ENCODE measurements at regions not wholly inside any gene's neighbourhood (a gene's known extent, or its start where the extent isn't known, plus 50 kb on each side); places are given as distances from the start of the nearest gene placed in this dataset.

DNA sequence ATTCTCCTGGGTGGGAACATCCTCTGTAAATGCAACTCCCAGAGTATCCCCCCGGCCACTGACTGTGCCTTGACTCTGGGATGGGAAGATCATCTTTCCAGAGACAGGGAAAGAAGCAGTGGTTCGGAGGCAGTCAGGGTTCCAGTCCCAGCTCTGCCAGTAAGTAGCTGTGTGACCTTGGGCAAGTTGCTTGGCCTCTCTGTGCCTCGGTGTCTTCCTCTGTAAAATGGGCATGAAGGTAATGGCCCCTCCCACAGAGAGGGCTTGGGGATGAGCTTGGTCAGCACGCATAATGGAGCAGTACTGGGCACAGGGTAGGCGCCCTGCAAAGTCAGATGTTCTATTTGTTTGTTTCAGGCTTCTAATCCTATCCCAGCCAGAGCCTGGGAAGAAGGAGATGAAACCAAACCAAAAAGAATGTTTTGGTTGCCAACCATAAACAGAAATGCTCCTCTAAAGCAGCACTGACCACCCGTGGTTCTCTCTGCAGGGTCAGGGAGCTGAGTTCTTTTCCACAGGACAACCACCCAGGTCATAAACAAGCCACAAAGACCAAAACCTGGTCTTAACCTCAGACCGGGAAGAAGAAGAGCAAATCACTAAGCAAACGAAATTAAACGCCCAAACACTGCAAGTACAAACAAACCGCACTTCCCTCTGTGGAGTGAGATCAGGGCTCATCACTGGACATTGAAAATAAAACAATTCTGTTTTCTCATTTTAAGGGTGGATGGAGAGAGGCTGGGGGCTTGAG, 381.0 kb upstream of the SULF2 start:
- H3K4me3 ChIP-seq (ENCODE audit: low read depth, low read length): no peak overlapping the region
- no peaks in the 10 kb centered on the region for H3K36me3 ChIP-seq (ENCODE audit: insufficient read depth)
- no peaks in the 10 kb centered on the region for H3K4me1 ChIP-seq (ENCODE audit: insufficient read depth)
- 56% methylated on average over 10 of the region's 10 CpGs for whole genome bisulfite sequencing
- no peak overlapping the region for H3K27ac ChIP-seq (ENCODE audit: low read depth)
- DNase-seq (ENCODE audit: extremely low spot score): no peak

DNA sequence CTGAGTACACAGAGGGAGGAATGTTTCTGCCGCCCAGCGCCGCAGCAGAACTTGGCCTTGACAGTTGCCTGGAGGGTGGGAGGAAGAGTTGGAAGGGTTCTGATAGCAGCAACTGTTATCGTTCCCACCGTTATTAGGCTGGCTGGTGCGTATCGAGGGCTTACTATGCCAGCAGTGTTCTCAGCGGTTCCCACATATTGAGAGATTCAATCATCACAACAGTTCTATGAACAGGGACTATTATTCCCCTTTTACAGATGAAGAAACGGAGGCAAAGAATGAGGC, 380.1 kb upstream of the SULF2 start:
- Histone ChIP-seq H3K36me3 (ENCODE audit: insufficient read depth) (no peaks in the 10 kb centered on the region), H3K4me3 (ENCODE audit: low read depth, low read length) (no peak overlapping the region), H3K4me1 (ENCODE audit: insufficient read depth) (no peaks in the 10 kb centered on the region), H3K27ac (ENCODE audit: low read depth) (no peak overlapping the region)
- no peak for DNase-seq (ENCODE audit: extremely low spot score)
- WGBS: 70% methylated on average over 9 of the region's 9 CpGs

DNA sequence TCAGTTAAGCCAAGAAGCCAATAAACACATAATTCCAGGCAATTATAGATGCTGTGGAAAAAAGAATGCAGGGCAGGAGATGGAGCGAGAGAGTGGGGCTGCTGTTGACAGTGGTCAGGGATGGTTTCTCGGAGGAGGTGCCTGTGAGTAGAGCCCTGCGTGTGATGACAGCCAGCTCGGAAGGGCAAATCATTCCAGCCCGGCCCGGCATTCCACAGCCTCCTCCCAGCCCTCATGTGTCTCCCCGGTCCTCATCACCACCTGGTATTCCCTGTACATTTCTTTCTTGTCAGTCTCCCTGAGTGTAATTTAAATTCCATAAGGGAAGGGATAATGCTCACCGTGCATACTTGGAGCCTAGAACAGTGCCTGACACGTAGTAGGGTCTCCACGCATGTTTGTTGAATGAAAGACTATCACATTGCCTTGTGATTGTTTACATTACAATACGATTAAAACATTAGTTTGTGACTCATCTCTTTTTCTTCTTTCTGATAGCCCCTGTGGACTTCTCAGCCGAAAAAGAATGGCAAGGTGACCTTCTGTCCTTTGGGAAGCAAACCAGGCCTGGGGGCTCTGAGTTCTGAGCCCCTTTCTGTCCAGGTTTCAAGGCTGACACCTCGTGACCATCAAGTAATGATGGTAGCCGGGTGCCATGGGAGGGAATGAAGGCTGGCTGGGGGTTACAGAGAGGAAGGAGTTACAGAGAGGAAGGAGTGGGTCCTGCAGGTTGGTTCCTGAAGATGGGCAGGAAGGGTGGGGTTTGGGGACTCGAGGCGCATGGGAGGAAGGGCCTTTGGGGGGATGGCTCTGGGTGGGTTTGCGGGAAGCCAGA, 379.5 kb upstream of the SULF2 start:
- WGBS: 70% methylated on average over 17 of the region's 17 CpGs
- Histone ChIP-seq H3K4me1 (ENCODE audit: insufficient read depth) (no peaks in the 10 kb centered on the region), H3K36me3 (ENCODE audit: insufficient read depth) (no peaks in the 10 kb centered on the region), H3K4me3 (ENCODE audit: low read depth, low read length) (no peak overlapping the region), H3K27ac (ENCODE audit: low read depth) (no peak overlapping the region)
- DNase-seq (ENCODE audit: extremely low spot score): no peak

DNA sequence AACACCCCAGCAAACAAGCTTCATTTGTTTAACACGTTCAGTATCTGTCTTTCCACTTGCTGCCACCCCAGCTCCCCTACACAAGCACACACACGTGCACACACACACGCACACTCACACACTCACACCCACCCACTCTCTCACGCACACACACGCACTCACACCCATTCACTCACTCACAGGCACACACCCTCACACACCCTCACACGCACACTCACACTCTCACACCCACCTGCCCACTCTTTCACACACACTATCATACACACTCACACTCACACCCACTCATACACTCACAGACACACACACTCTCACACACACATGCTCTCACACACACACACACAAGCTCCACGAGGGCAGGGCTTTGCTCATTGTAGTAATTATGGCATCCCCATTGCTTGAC, 378.8 kb upstream of the SULF2 start:
- Histone ChIP-seq H3K4me1 (ENCODE audit: insufficient read depth) (no peaks in the 10 kb centered on the region), H3K4me3 (ENCODE audit: low read depth, low read length) (no peak overlapping the region), H3K27ac (ENCODE audit: low read depth) (no peak overlapping the region), H3K36me3 (ENCODE audit: insufficient read depth) (no peaks in the 10 kb centered on the region)
- 91% methylated on average over 7 of the region's 7 CpGs for WGBS
- no peak for DNase-seq (ENCODE audit: extremely low spot score)

DNA sequence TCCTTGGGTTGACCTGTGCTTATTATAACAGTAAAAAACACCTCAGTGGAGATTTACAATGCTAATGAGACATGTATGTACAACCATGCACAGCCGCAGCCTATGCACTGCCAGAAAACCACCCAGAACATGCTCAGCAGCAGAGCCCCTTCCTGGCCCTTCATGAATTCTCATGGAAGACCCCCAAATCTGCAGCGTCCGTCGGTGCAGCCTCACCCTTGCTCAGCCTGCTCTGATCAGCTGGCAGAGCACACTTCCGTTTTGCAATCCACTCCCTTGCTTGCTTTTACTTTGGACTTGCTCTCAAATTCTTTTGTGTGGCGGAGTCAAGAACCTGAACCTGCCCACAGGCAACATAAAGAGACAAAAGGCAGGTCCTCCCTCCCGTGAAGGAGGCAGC, 378.2 kb upstream of the SULF2 start:
- 59% methylated on average over 7 of the region's 7 CpGs for WGBS
- no peak for DNase-seq (ENCODE audit: extremely low spot score)
- no peaks in the 10 kb centered on the region for H3K4me1 ChIP-seq (ENCODE audit: insufficient read depth)

DNA sequence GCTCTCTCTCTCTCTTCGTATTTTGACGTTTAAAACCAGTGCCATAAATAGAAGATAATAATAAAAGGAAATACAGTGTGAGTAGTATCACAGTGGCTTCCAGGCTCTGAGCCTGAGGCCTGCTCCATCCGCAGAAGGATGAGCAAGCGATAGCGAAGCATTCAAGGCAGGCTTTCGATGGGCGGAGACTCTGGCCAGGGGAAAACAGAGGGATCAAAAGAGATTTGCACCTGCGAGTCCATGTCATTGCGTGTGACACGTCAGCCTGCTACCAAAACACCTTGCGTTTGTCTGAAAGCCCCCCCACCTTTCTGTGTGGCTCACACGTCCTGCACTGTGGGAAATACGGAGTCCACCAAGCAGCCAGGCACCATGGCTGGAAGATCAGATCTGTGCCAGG, 377.3 kb upstream of the SULF2 start:
- H3K4me1 ChIP-seq (ENCODE audit: insufficient read depth): no peaks in the 10 kb centered on the region
- H3K36me3 ChIP-seq (ENCODE audit: insufficient read depth): no peaks in the 10 kb centered on the region
- DNase-seq (ENCODE audit: extremely low spot score): no peak
- H3K4me3 ChIP-seq (ENCODE audit: low read depth, low read length): no peak overlapping the region
- WGBS: 91% methylated on average over 13 of the region's 13 CpGs
- H3K27ac ChIP-seq (ENCODE audit: low read depth): no peak overlapping the region

More for the DNA sequence above, 378.2 kb upstream of the SULF2 start:
- no peaks in the 10 kb centered on the region for H3K36me3 ChIP-seq (ENCODE audit: insufficient read depth)
- H3K27ac ChIP-seq (ENCODE audit: low read depth): no peak overlapping the region
- no peak overlapping the region for H3K4me3 ChIP-seq (ENCODE audit: low read depth, low read length)

DNA sequence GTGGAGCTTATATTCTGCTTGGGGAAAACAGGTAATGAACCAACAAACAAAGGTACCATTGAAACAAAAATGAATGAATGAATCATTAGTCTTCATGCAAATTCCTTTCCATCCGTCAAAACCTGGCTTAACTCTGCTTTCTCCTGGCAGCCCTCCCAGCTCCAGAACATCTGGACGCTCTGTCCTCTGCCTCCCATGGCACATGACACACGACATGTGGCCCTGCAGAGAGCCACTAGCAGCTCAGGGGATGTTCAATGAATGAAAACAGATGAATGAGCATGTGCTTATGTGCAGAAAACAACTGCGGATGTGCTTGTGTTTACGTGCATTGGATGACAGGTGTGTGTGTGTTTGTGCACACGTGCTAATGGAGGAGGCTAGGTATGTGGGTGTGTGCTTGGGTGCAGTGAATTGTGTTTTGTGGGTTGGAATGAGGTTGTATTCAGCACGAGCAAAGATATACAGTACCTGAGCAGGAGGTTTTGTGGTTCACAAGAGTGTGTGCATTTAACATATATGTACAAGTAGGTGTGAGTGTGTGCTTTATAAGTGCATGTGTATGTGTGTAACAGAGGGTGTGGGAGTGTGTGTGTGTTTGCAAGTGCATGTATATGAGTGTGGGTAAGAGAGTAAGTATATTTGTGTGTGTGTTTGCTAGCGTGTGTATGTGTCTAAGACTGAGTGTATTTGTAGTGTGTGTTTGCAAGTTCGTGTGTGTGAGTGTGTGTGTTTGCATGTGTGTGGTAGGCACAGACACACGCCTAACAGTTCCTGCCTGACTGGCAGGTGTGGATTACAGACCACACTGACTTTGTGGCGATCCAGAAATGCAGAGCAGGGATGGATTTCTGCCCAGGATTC, 374.1 kb upstream of the SULF2 start:
- Histone ChIP-seq H3K4me3 (ENCODE audit: low read depth, low read length) (no peak overlapping the region), H3K27ac (ENCODE audit: low read depth) (no peak overlapping the region), H3K4me1 (ENCODE audit: insufficient read depth) (no peaks in the 10 kb centered on the region), H3K36me3 (ENCODE audit: insufficient read depth) (no peaks in the 10 kb centered on the region)
- no peak for DNase-seq (ENCODE audit: extremely low spot score)
- WGBS: 68% methylated on average over 11 of the region's 11 CpGs

DNA sequence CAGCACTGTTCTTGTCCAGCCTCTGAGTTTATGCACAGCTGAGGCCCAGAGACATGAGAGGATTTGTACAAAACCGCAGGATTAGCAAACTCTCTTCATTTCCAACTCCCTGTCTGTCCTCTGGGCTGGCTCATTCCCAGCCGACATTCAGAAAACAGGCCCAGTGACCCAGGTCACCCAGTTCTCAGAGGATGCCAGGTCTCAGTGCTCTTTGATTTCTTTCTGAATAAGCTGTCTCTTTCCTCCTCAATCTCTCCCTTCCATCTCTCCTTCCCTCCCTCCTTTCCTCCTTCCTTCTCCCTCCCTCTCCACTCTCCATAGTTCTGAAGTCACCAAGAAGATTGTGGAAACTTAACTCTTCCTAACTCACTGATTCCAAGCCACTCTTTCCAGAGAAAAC, 372.7 kb upstream of the SULF2 start:
- Histone ChIP-seq H3K27ac (ENCODE audit: low read depth) (no peak overlapping the region), H3K36me3 (ENCODE audit: insufficient read depth) (no peaks in the 10 kb centered on the region), H3K4me1 (ENCODE audit: insufficient read depth) (no peaks in the 10 kb centered on the region), H3K4me3 (ENCODE audit: low read depth, low read length) (no peak overlapping the region)
- WGBS: 27% methylated on average over 2 of the region's 2 CpGs
- no peak for DNase-seq (ENCODE audit: extremely low spot score)

DNA sequence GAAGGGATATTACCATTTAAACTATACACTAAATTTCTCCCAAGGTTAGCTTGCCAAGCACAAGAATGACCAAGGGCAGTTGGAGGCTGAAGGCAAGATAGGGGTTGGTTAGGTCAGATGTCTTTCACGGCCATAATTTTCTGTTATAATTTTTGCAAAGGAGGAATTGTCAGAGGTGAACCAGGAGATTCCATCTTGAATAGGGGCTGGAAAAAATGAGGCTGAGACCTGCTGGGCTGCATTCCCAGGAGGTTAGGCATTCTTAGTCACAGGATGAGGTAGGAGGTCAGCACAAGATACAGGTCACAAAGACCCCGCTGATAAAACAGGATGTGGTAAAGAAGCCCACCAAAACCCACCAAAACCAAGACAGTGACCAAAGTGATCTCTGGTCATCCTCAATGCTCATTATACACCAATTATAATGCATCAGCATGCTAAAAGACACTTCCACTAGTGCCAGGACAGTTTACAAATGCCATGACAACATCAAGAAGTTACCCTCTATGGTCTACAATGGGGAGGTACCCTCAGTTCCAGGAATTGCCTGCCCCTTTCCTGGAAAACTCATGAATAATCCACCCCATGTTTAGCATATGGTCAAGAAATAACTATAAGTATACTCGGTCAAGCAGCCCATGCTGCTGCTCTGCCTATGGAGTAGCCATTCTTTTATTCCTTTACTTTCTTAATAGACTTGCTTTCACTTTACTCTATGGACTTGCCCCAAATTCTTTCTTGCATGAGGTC, 371.8 kb upstream of the SULF2 start:
- no peaks in the 10 kb centered on the region for H3K4me1 ChIP-seq (ENCODE audit: insufficient read depth)
- 90% methylated on average over 3 of the region's 3 CpGs for WGBS
- H3K36me3 ChIP-seq (ENCODE audit: insufficient read depth): no peaks in the 10 kb centered on the region
- H3K27ac ChIP-seq (ENCODE audit: low read depth): no peak overlapping the region
- DNase-seq (ENCODE audit: extremely low spot score): no peak
- no peak overlapping the region for H3K4me3 ChIP-seq (ENCODE audit: low read depth, low read length)

DNA sequence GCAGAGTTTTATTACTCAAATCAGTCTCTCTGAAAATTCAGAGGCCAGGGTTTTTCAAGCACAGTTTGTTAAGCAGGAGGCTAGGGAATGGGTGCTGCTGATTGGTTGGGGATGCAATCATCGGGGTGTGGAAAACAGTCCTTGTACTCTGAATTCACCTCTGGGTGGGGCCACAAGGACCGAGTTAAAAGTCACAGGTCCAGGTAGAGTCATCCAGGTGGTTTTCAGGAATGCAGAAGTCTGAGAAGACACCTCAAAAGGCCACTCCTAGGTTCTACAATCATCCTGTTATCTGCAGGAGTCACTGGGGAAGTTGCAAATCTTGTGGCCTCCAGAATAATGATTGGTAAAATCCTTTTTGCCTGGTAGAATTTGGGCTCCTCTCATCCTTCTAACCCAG, 371.2 kb upstream of the SULF2 start:
- no peak for DNase-seq (ENCODE audit: extremely low spot score)
- Histone ChIP-seq H3K4me3 (ENCODE audit: low read depth, low read length) (no peak overlapping the region), H3K4me1 (ENCODE audit: insufficient read depth) (no peaks in the 10 kb centered on the region), H3K36me3 (ENCODE audit: insufficient read depth) (no peaks in the 10 kb centered on the region), H3K27ac (ENCODE audit: low read depth) (no peak overlapping the region)
- WGBS: 93% methylated on average over 2 of the region's 2 CpGs

DNA sequence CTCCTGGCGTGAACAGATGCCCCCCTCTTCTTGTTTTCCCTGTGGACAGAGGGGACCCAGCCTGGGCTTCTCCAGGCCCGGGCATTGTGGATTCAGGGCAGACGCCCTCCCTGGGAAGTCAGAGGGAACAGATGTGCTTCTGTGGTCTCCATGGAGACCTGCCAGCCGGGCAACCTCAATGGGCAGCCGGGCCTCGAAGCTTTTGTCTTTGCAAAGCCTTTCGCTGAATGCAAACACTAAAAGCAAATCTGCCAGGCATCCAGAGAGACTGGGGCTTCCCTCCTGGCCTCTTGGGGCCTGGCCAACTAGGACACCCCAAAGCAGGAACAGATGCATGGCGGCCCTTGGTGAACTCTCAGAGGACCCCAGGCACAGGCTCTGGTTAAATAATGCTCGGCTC, 370.0 kb upstream of the SULF2 start:
- 89% methylated on average over 9 of the region's 9 CpGs for WGBS

DNA sequence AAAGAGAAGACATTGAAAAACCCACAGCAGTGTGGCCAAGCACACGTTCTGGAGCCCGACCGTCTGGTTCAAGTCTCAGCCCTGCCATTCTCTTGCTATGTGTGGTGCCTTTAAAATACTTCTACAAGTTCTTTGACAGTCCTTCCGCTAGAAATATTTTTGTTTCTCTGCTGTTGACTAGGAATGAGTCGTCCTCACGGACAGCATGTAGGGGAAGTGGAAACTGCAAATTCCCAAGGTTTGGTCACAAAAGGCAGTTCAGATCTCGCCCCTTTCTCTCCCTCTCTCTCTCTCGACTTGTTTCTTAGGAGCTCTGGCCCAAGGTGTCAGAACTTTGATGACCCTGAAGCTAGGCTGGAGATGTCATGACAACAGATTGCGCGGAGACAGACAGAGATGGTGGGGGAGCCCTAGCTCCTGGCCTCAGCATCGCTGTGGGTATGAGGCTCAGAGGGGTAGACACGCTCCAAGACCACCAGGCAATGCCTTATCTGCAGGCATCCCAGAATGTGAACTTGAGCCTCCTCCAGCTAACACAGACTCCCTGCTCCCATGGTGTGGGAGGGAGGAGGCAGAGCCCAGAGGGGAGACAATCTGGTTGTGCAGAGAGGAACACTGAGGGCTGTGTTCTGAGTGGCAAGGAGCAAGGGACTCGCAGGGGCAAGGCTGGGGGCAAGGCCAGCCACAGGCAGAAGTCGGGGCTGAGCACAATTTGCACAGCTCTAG, 368.9 kb upstream of the SULF2 start:
- H3K27ac ChIP-seq (ENCODE audit: low read depth): no peak overlapping the region
- WGBS: 71% methylated on average over 14 of the region's 14 CpGs

More for the DNA sequence above, 370.0 kb upstream of the SULF2 start:
- Histone ChIP-seq H3K27ac (ENCODE audit: low read depth) (no peak overlapping the region), H3K4me3 (ENCODE audit: low read depth, low read length) (no peak overlapping the region), H3K36me3 (ENCODE audit: insufficient read depth) (no peaks in the 10 kb centered on the region), H3K4me1 (ENCODE audit: insufficient read depth) (no peaks in the 10 kb centered on the region)
- no peak for DNase-seq (ENCODE audit: extremely low spot score)

DNA sequence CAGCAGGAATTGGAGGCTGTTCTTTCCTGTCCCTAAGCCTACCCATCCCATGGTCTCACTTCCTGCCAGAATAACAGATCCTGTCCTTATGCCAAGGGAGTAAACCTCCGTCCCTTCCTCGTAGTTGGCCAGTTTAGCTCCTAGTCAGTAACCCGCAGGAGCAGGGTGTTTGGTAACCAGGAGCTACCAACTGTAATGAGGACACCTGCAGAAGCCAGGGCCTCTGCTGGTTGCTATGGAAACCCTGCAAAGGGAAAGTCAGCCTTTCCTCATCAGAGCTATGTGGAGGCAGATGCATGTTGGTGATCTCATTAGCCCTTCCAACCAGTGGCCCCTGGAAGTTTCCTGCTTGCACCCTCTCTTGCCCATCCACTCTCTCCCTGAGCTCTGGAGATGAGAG, 368.2 kb upstream of the SULF2 start:
- 49% methylated on average over 3 of the region's 3 CpGs for WGBS
- no peaks in the 10 kb centered on the region for H3K36me3 ChIP-seq (ENCODE audit: insufficient read depth)
- no peaks in the 10 kb centered on the region for H3K4me1 ChIP-seq (ENCODE audit: insufficient read depth)
- no peak for DNase-seq (ENCODE audit: extremely low spot score)
- H3K27ac ChIP-seq (ENCODE audit: low read depth): no peak overlapping the region
- H3K4me3 ChIP-seq (ENCODE audit: low read depth, low read length): no peak overlapping the region

More for the DNA sequence above, 368.9 kb upstream of the SULF2 start:
- no peak for DNase-seq (ENCODE audit: extremely low spot score)
- H3K4me3 ChIP-seq (ENCODE audit: low read depth, low read length): no peak overlapping the region
- no peaks in the 10 kb centered on the region for H3K36me3 ChIP-seq (ENCODE audit: insufficient read depth)
- no peaks in the 10 kb centered on the region for H3K4me1 ChIP-seq (ENCODE audit: insufficient read depth)
